ENCODE measurements at regions not wholly inside any gene's neighbourhood (a gene's known extent, or its start where the extent isn't known, plus 50 kb on each side); places are given as distances from the start of the nearest gene placed in this dataset.

- no peak for DNase-seq (ENCODE audit: low read depth, low spot score)
Observed at GRCh38 chr2:219893541-219893940, 266.1 kb downstream of the SLC4A3 start.

GRCh38 chr2:219897456-219897855, 270.0 kb downstream of the SLC4A3 start:
- DNase-seq (ENCODE audit: low read depth, low spot score) = no peak

GRCh38 chr2:219901155-219901554, 273.7 kb downstream of the SLC4A3 start:
- DNase-seq (ENCODE audit: low read depth, low spot score) = no peak

GRCh38 chr2:219902891-219903552, 275.6 kb downstream of the SLC4A3 start:
- no peak for DNase-seq (ENCODE audit: low read depth, low spot score)

GRCh38 chr2:219905640-219906039, 278.2 kb downstream of the SLC4A3 start:
- DNase-seq (ENCODE audit: low read depth, low spot score) = no peak

- no peak for DNase-seq (ENCODE audit: low read depth, low spot score)
Observed at GRCh38 chr2:219906114-219907010, 278.9 kb downstream of the SLC4A3 start.

GRCh38 chr2:219907011-219907365, 279.6 kb downstream of the SLC4A3 start:
- DNase-seq (ENCODE audit: low read depth, low spot score) = no peak

GRCh38 chr2:219908538-219908937, 281.1 kb downstream of the SLC4A3 start:
- DNase-seq (ENCODE audit: low read depth, low spot score) = no peak

GRCh38 chr2:219911541-219911940, 284.1 kb downstream of the SLC4A3 start:
- DNase-seq (ENCODE audit: low read depth, low spot score) = no peak

GRCh38 chr2:219912491-219912921, 285.1 kb downstream of the SLC4A3 start:
- no peak for DNase-seq (ENCODE audit: low read depth, low spot score)

GRCh38 chr2:219914577-219914976, 287.1 kb downstream of the SLC4A3 start:
- no peak for DNase-seq (ENCODE audit: low read depth, low spot score)

- DNase-seq (ENCODE audit: low read depth, low spot score) = no peak
Observed at GRCh38 chr2:219916281-219916680, 288.9 kb downstream of the SLC4A3 start.

GRCh38 chr2:219916726-219917440, 289.5 kb downstream of the SLC4A3 start:
- no peak for DNase-seq (ENCODE audit: low read depth, low spot score)

GRCh38 chr2:219918254-219918653, 290.8 kb downstream of the SLC4A3 start:
- DNase-seq (ENCODE audit: low read depth, low spot score) = no peak

GRCh38 chr2:219918944-219919343, 291.5 kb downstream of the SLC4A3 start:
- no peak for DNase-seq (ENCODE audit: low read depth, low spot score)

GRCh38 chr2:219919506-219919905, 292.1 kb downstream of the SLC4A3 start:
- DNase-seq (ENCODE audit: low read depth, low spot score) = no peak

- no peak for DNase-seq (ENCODE audit: low read depth, low spot score)
Observed at GRCh38 chr2:219929835-219930234, 302.4 kb downstream of the SLC4A3 start.

- DNase-seq (ENCODE audit: low read depth, low spot score) = no peak
Observed at GRCh38 chr2:219939647-219940046, 312.2 kb downstream of the SLC4A3 start.

GRCh38 chr2:219944866-219945265, 317.4 kb downstream of the SLC4A3 start:
- no peak for DNase-seq (ENCODE audit: low read depth, low spot score)

GRCh38 chr2:219946021-219946420, 318.6 kb downstream of the SLC4A3 start:
- no peak for DNase-seq (ENCODE audit: low read depth, low spot score)

- DNase-seq (ENCODE audit: low read depth, low spot score) = no peak
Observed at GRCh38 chr2:219946529-219946928, 319.1 kb downstream of the SLC4A3 start.

- no peak for DNase-seq (ENCODE audit: low read depth, low spot score)
Observed at GRCh38 chr2:219947575-219947974, 320.1 kb downstream of the SLC4A3 start.
